Common myeloid progenitor, CD34-positive (primary cell): ENCODE measurements at regions not wholly inside any gene's neighbourhood (a gene's known extent, or its start where the extent isn't known, plus 50 kb on each side); places are given as distances from the start of the nearest gene placed in this dataset.
"Not testable (repeated sequence)": the region's sequence is repeated elsewhere in the genome, so short reads cannot be mapped to it uniquely, and the experiment has no call there.

Source experiments
- CTCF ChIA-PET: fragments of 350-600 bp; sonication (Branson Sonifier 250); formaldehyde crosslinking; loops from one replicate; lab custom pipeline; 2021; ENCODE audit warnings: antibody characterized with exemption; lab: Charles Lee
- POLR2A ChIA-PET: fragments of 350-600 bp; sonication (Branson Sonifier 250); formaldehyde crosslinking; loops from one replicate; lab custom pipeline; 2021; ENCODE audit warnings: antibody characterized with exemption; lab: Charles Lee
- DNase-seq, 3 donors: peaks; one replicate each; pipeline versions ENCODE4 v3.0.0 to v3.0.0-alpha.2; 2013
- H3K27ac ChIP-seq, 2 experiments: 1 replicate in 1 of 2; 2 replicates in 1 of 2; pipeline ENCODE4 v1.7.0; 2013; ENCODE audit warnings: inconsistent platforms in 2 of 2, low read length in 2 of 2, mild to moderate bottlenecking in 2 of 2, low read depth in 1 of 2, moderate library complexity in 1 of 2; ENCODE audit not compliant: severe bottlenecking in 2 of 2, insufficient read depth in 1 of 2, poor library complexity in 1 of 2
- H3K27me3 ChIP-seq, 5 experiments: replicated peaks in 2 of 5; 1 replicate in 3 of 5; 2 replicates in 2 of 5; pipeline versions ENCODE4 v1.6.1 to v1.7.0; 2013; ENCODE audit warnings: low read length in 4 of 5, mild to moderate bottlenecking in 2 of 5, moderate library complexity in 2 of 5, inconsistent platforms in 1 of 5; ENCODE audit not compliant: insufficient read depth in 5 of 5, control insufficient read depth in 4 of 5
- H3K36me3 ChIP-seq, 4 experiments: 1 replicate in 2 of 4; 2 replicates in 2 of 4; pipeline versions ENCODE4 v1.6.1 to v1.7.0; 2013; ENCODE audit warnings: low read length in 3 of 4, control low read depth in 1 of 4, mild to moderate bottlenecking in 1 of 4; ENCODE audit not compliant: control insufficient read depth in 4 of 4, insufficient read depth in 4 of 4
- H3K4me1 ChIP-seq, 4 experiments: 1 replicate in 3 of 4; 2 replicates in 1 of 4; pipeline versions ENCODE4 v1.6.1 to v1.7.1; 2013; ENCODE audit warnings: low read length in 3 of 4, mild to moderate bottlenecking in 3 of 4, control low read depth in 1 of 4, inconsistent platforms in 1 of 4, moderate library complexity in 1 of 4; ENCODE audit not compliant: control insufficient read depth in 4 of 4, insufficient read depth in 4 of 4; ENCODE audit errors: control extremely low read depth in 1 of 4
- H3K4me3 ChIP-seq, 7 experiments: 1 replicate in 4 of 7; 2 replicates in 3 of 7; pipeline versions ENCODE4 v1.5.1 to v1.7.0; 2013; ENCODE audit warnings: mild to moderate bottlenecking in 7 of 7, low read length in 6 of 7, moderate library complexity in 6 of 7, inconsistent platforms in 2 of 7, low read depth in 2 of 7, control low read depth in 1 of 7; ENCODE audit not compliant: insufficient read depth in 4 of 7, control insufficient read depth in 1 of 7; ENCODE audit errors: extremely low read depth in 1 of 7
- H3K9me3 ChIP-seq, 5 experiments: 1 replicate in 4 of 5; 2 replicates in 1 of 5; pipeline versions ENCODE4 v1.6.1 to v1.7.1; 2013; ENCODE audit warnings: low read length in 4 of 5, mild to moderate bottlenecking in 2 of 5, inconsistent platforms in 1 of 5, low read depth in 1 of 5, moderate library complexity in 1 of 5; ENCODE audit not compliant: control insufficient read depth in 4 of 5, insufficient read depth in 2 of 5; ENCODE audit errors: control extremely low read depth in 1 of 5
- WGBS: methylation state at CpG from one replicate; pipeline ENCODE4 v1.1.5; 2013; ENCODE audit not compliant: insufficient coverage; 5-methylcytosine and 5-hydroxymethylcytosine counted together

GRCh38 chr4:104330125-104330905 is 164.4 kb downstream of the CXXC4 start:
- CTCF ChIA-PET, result no interaction called here
- Histone ChIP-seq H3K4me1 (no peaks in the 10 kb centered on the region), H3K27ac (no peak overlapping the region), H3K27me3 (no peaks in the 10 kb centered on the region), H3K9me3 (peaks cover 0 to 1% (median 0%) of the 10 kb centered on the region in 5 experiments), H3K36me3 (no peaks in the 10 kb centered on the region), H3K4me3 (no peak overlapping the region)
- DNase-seq, result no peak
- POLR2A ChIA-PET, result no interaction called here
- WGBS, result 80% methylated on average over 4 of the region's 6 CpGs

- WGBS, result 92% methylated on average over 9 of the region's 12 CpGs
- H3K4me3 ChIP-seq, CTCF ChIA-PET: not testable (repeated sequence)
Observed at GRCh38 chr4:104326991-104327694, 167.6 kb downstream of the CXXC4 start.

GRCh38 chr4:104302731-104303130 is 192.0 kb downstream of the CXXC4 start:
- POLR2A ChIA-PET, result no interaction called here
- 83% methylated on average over 1 of the region's 1 CpG for WGBS

More at GRCh38 chr4:104326991-104327694, 167.6 kb downstream of the CXXC4 start:
- H3K9me3 ChIP-seq, DNase-seq, H3K27ac ChIP-seq, H3K27me3 ChIP-seq, H3K4me1 ChIP-seq, H3K36me3 ChIP-seq, POLR2A ChIA-PET: not testable (repeated sequence)

GRCh38 chr4:104294811-104295210 is 199.9 kb downstream of the CXXC4 start:
- no peaks in the 10 kb centered on the region for H3K4me1 ChIP-seq
- peaks cover 0 to 2% (median 0%) of the 10 kb centered on the region in 5 experiments for H3K9me3 ChIP-seq
- H3K27ac ChIP-seq, result no peak overlapping the region
- ChIA-PET POLR2A (no interaction called here), CTCF (no interaction called here)
- no peaks in the 10 kb centered on the region for H3K27me3 ChIP-seq
- no peak for DNase-seq
- no peaks in the 10 kb centered on the region for H3K36me3 ChIP-seq
- no peak overlapping the region for H3K4me3 ChIP-seq
- WGBS, result 78% methylated on average over 1 of the region's 2 CpGs

More at GRCh38 chr4:104302731-104303130, 192.0 kb downstream of the CXXC4 start:
- peaks cover 0 to 1% (median 0%) of the 10 kb centered on the region in 5 experiments for H3K9me3 ChIP-seq
- no peaks in the 10 kb centered on the region for H3K36me3 ChIP-seq
- no peak overlapping the region for H3K4me3 ChIP-seq
- no peaks in the 10 kb centered on the region for H3K4me1 ChIP-seq
- no peak overlapping the region for H3K27ac ChIP-seq
- no peaks in the 10 kb centered on the region for H3K27me3 ChIP-seq
- CTCF ChIA-PET, result no interaction called here
- DNase-seq, result no peak

- CTCF ChIA-PET, result no interaction called here
- POLR2A ChIA-PET, result no interaction called here
Observed at GRCh38 chr4:104286867-104287266, 207.8 kb downstream of the CXXC4 start.

GRCh38 chr4:104283303-104283702 is 211.4 kb downstream of the CXXC4 start:
- Histone ChIP-seq H3K36me3 (no peaks in the 10 kb centered on the region), H3K4me1 (no peaks in the 10 kb centered on the region), H3K27ac (no peak overlapping the region), H3K9me3 (no peaks in the 10 kb centered on the region), H3K27me3 (no peaks in the 10 kb centered on the region), H3K4me3 (no peak overlapping the region)
- POLR2A ChIA-PET, result no interaction called here
- DNase-seq, result no peak
- CTCF ChIA-PET, result no interaction called here

More at GRCh38 chr4:104286867-104287266, 207.8 kb downstream of the CXXC4 start:
- no peaks in the 10 kb centered on the region for H3K9me3 ChIP-seq
- H3K27me3 ChIP-seq, result no peaks in the 10 kb centered on the region
- no peaks in the 10 kb centered on the region for H3K4me1 ChIP-seq
- no peaks in the 10 kb centered on the region for H3K36me3 ChIP-seq
- H3K27ac ChIP-seq, result no peak overlapping the region
- DNase-seq, result no peak
- H3K4me3 ChIP-seq, result no peak overlapping the region

GRCh38 chr4:104279744-104280143 is 214.9 kb downstream of the CXXC4 start:
- Histone ChIP-seq H3K4me3 (no peak overlapping the region), H3K36me3 (no peaks in the 10 kb centered on the region), H3K4me1 (no peaks in the 10 kb centered on the region), H3K9me3 (no peaks in the 10 kb centered on the region), H3K27me3 (no peaks in the 10 kb centered on the region), H3K27ac (no peak overlapping the region)
- 94% methylated on average over 4 of the region's 5 CpGs for WGBS
- CTCF ChIA-PET, result no interaction called here
- POLR2A ChIA-PET, result no interaction called here
- no peak for DNase-seq
